NOMO-1 (cell line): ENCODE measurements at regions not wholly inside any gene's neighbourhood (a gene's known extent, or its start where the extent isn't known, plus 50 kb on each side); places are given as distances from the start of the nearest gene placed in this dataset.
"Not testable (repeated sequence)": the region's sequence is repeated elsewhere in the genome, so short reads cannot be mapped to it uniquely, and the experiment has no call there.

Experiments
- DNase-seq, 2 experiments: peaks; one replicate each; lab custom pipeline; 2025; ENCODE audit not compliant: unreplicated experiment in 2 of 2; lab: John Stamatoyannopoulos, UW

- no peak for DNase-seq
Measured at GRCh38 chr6:3960754-3961361, 111.7 kb downstream of the FAM50B start.

DNA sequence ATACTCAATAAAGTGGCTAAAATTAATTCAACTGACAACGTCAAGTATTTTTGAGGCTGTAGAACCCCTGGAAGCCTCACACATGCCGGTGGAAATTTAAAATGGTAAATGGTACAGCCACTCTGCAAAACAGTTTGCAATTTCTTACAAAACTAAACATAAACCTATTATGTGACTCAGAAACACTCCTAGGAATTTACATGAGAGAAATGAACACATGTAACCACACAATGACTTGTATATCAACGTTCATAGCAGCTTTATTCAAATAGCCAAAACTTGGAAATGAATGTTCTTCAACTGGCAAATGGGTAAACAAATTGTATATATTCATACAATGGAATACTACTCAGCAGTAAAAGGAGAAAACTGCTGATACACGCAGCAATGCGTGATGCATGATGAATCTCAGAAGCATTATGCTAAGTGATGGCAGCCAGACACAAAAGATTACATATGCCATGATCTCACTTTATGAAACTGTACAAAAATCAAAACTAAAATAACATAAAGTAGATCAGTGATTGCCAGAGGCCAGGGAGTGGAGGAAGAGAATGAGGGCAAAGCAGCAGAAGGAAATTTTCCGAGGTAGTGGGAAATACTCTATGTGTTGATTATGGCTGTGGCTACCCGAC is 112.5 kb downstream of the FAM50B start:
- no peak for DNase-seq

- no peak for DNase-seq
Measured at GRCh38 chr6:3962291-3963280, 113.4 kb downstream of the FAM50B start.

GRCh38 chr6:3963426-3963825 is 114.3 kb downstream of the FAM50B start:
- DNase-seq = no peak

DNA sequence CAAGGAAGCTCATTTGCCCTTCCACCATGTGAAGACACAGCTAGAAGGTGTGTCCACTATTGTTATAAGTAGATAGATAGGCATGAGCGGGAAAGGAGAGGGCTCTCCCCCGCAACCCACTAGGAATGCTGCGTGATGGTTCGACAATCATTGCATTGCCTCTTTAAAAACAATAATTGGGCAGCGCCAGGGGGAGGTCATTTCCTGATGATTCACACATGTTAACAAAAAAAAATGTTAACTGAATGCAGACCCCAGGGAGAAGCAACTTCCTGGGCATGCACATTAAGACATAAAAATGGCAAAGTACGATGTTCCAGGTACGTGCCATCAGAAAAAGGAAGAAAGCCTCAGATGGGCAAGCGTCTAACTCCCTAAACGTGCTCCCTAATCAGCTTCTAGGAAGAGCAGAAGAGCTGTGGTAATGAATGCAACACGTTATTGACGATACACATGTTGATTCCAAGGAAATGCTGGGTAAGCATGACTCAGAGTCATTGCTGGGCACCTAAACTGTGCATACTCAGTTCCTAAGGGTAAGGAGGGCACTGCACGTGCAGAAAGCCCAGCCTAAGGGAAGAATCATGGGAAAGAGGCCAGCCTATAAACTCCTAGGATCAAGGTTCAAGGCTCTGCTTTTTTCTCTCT is 113.7 kb downstream of the FAM217A start:
- no peak for DNase-seq

- no peak for DNase-seq
Measured at GRCh38 chr6:3966426-3966825, 112.5 kb downstream of the FAM217A start.

DNA sequence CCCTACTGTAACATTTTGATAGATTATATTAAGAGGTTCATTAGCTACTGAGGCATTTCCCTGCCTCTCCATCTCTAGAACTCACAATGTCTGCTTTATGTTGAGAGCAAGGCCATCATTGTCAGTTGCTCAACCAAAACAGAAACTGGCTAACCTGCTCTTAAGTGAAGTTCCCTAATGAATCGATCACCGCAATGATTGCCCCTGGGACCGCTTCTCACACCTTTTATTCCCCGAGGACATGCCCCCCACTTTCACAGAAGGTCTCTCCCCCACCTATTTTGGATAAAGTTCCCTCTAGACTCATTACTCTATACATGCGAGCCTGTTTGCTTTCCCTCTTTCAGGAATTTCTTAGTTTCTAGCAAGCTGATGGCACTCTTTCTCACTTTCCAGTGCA is 108.8 kb downstream of the FAM217A start:
- DNase-seq = no peak

GRCh38 chr6:3973152-3973551 is 105.8 kb downstream of the FAM217A start:
- DNase-seq = not testable (repeated sequence)

- DNase-seq = peak in 1 of 2 experiments; percentile 11
Measured at GRCh38 chr6:3977875-3978711, 100.8 kb downstream of the FAM217A start.

GRCh38 chr6:3978966-3979365 is 100.0 kb downstream of the FAM217A start:
- not testable (repeated sequence) for DNase-seq

- DNase-seq = no peak
Measured at GRCh38 chr6:3981917-3982316, 97.0 kb downstream of the FAM217A start.

- no peak for DNase-seq
Measured at GRCh38 chr6:3983778-3984177, 95.2 kb downstream of the FAM217A start.

GRCh38 chr6:3984494-3984893 is 94.4 kb downstream of the FAM217A start:
- DNase-seq = no peak

DNA sequence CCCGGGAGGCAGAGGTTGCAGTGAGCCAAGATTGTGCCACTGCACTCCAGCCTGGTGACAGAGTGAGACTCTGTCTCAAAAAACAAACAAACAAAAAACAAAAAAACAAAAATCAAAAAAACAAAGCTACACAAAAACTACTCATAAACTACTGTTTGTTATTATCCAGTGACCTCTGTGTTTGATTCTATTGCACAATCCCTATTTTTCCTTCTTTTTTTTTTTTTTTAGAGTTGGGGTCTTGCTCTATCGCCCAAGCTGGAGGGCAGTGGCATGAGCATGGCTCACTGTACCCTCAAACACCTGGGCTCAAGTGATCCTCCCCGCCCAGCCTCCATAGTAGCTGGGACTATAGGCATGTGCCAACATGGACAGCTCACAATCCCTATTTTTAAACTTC is 92.7 kb downstream of the FAM217A start:
- DNase-seq = no peak

DNA sequence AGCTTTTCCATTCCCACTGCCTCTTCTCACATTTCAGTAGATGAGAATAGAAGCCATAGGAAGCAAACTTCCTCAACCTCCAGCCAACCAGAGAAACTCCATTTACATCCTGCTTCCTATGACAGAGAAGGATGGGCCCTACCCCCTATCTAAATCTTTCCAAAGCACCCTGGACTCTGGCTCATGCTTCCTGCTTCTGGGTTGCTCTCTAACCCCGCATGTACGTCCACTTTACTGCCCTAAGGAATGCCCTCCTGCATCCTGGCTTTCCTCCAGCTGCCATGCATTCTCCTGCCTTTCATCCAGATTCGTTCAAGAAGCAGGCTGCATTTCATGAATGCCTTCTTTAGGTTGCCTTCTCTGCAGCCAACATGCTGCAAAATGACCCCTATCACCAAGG is 91.9 kb downstream of the FAM217A start:
- no peak for DNase-seq

- no peak for DNase-seq
Measured at GRCh38 chr6:3987576-3987975, 91.4 kb downstream of the FAM217A start.

- peak; percentile 35 to 52 for DNase-seq
Measured at GRCh38 chr6:3990692-3991491, 88.0 kb downstream of the FAM217A start.

- DNase-seq = no peak
Measured at GRCh38 chr6:3991941-3992340, 87.0 kb downstream of the FAM217A start.

DNA sequence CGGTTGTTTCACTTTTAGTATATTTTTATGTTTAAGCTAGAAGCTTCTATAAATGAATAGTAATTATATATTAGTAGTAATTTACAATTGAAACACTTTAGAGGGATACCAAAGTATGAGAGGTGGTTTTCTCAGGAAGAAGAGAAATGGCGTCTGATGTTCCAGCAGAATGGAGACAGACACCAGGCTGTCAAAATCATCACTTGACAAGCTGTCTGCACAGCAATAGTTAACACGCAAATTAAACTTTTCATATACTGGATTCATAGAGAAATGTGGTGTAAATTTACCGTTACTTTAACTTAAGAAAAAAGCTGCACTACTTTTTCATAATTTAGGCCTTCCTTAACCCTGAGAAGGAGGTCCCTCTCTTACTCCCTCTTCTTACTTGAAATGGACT is 82.6 kb downstream of the FAM217A start:
- DNase-seq = no peak
